Gastrocnemius medialis (tissue), 4 donors: ENCODE measurements at regions not wholly inside any gene's neighbourhood (a gene's known extent, or its start where the extent isn't known, plus 50 kb on each side); places are given as distances from the start of the nearest gene placed in this dataset.
A peak's percentile ranks its signal among the peaks of the same experiment; 100 is the strongest.

Experiments
- ATAC-seq, 2 donors: fragments of 150-250 bp; one replicate each; pipeline ENCODE4 v1.9.1; 2016
- DNase-seq, 2 donors: peaks; one replicate each; pipeline ENCODE4 v3.0.0-alpha.2; 2019
- H3K27ac ChIP-seq, 4 donors: fragments of 200-600 bp; sonication (generic); 1 replicate in 1 of 4; 2 replicates in 3 of 4; pipeline ENCODE4 v1.5.1; 2016 to 2018; ENCODE audit warnings: mild to moderate bottlenecking in 2 of 4, moderate library complexity in 1 of 4
- H3K27me3 ChIP-seq, 3 donors: fragments of 200-600 bp; sonication (generic) in 2 of 3; 1 replicate in 1 of 3; 2 replicates in 2 of 3; pipeline versions ENCODE4 v1.5.1 to v1.6.0; 2016 to 2019; ENCODE audit warnings: mild to moderate bottlenecking in 1 of 3, moderate library complexity in 1 of 3
- H3K36me3 ChIP-seq, 2 donors: fragments of 200-600 bp; sonication (generic) in 1 of 2; one replicate each; pipeline ENCODE4 v1.5.1; 2017 to 2018
- H3K4me1 ChIP-seq, 2 donors: fragments of 200-600 bp; sonication (generic) in 1 of 2; one replicate each; pipeline ENCODE4 v1.5.1; 2016 to 2017; ENCODE audit warnings: mild to moderate bottlenecking in 2 of 2
- H3K4me3 ChIP-seq, 4 donors: fragments of 200-600 bp; sonication (generic) in 3 of 4; 1 replicate in 1 of 4; 2 replicates in 3 of 4; pipeline ENCODE4 v1.5.1; 2016 to 2019; ENCODE audit warnings: mild to moderate bottlenecking in 2 of 4
- H3K9me3 ChIP-seq, 3 donors: fragments of 200-600 bp; sonication (generic) in 2 of 3; 1 replicate in 1 of 3; 2 replicates in 2 of 3; pipeline ENCODE4 v1.5.1; 2016 to 2019
- POLR2A ChIP-seq, 2 donors: fragments of 450-650 bp; IDR thresholded peaks; one replicate each; pipeline ENCODE4 v1.6.1; 2017; ENCODE audit warnings: antibody characterized with exemption in 2 of 2, mild to moderate bottlenecking in 2 of 2, moderate library complexity in 2 of 2
- in situ Hi-C, 4 donors: fragments of 200-750 bp; cut with MboI; loops; one replicate each; pipeline versions ENCODE4 v1.15.0 to v1.8.0; 2017; ENCODE audit warnings: low sequenced_read_pairs in 4 of 4
- intact Hi-C: fragments of 100-400 bp; cut with DNase I; formaldehyde crosslinking; loops from one replicate; pipeline ENCODE4 v1.15.1; 2023; ENCODE audit warnings: low total_unique reads
- TF ChIP-seq, protein P1 (sequence below), 5 experiments: fragments of 450-650 bp in 3 of 5; fragments of 200-600 bp in 2 of 5; sonication (generic) in 2 of 5; IDR thresholded peaks in 4 of 5; conservative IDR thresholded peaks in 1 of 5; 1 replicate in 4 of 5; 2 replicates in 1 of 5; pipeline ENCODE4 v1.5.1; 2016 to 2019; ENCODE audit warnings: antibody characterized with exemption in 5 of 5, mild to moderate bottlenecking in 3 of 5, moderate library complexity in 3 of 5

- no peak for DNase-seq
- intact Hi-C loops, result no loop called here
- H3K4me1 ChIP-seq, result no peaks in the 10 kb centered on the region
Observed at GRCh38 chr21:27803571-27803970, 836.7 kb upstream of the ADAMTS5 start.

GRCh38 chr21:27802816-27803475, 836.1 kb upstream of the ADAMTS5 start:
- Histone ChIP-seq H3K4me1 (no peaks in the 10 kb centered on the region), H3K27ac (no peak overlapping the region), H3K9me3 (no peaks in the 10 kb centered on the region), H3K4me3 (no peak overlapping the region), H3K36me3 (no peaks in the 10 kb centered on the region), H3K27me3 (no peaks in the 10 kb centered on the region)
- DNase-seq, result peak in 1 of 2 donors; percentile 15
- intact Hi-C loops (no loop called here), in situ Hi-C loops (no loop called here)
- no peak for ATAC-seq
- TF ChIP-seq, protein P1, sequence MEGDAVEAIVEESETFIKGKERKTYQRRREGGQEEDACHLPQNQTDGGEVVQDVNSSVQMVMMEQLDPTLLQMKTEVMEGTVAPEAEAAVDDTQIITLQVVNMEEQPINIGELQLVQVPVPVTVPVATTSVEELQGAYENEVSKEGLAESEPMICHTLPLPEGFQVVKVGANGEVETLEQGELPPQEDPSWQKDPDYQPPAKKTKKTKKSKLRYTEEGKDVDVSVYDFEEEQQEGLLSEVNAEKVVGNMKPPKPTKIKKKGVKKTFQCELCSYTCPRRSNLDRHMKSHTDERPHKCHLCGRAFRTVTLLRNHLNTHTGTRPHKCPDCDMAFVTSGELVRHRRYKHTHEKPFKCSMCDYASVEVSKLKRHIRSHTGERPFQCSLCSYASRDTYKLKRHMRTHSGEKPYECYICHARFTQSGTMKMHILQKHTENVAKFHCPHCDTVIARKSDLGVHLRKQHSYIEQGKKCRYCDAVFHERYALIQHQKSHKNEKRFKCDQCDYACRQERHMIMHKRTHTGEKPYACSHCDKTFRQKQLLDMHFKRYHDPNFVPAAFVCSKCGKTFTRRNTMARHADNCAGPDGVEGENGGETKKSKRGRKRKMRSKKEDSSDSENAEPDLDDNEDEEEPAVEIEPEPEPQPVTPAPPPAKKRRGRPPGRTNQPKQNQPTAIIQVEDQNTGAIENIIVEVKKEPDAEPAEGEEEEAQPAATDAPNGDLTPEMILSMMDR (IDR thresholded peaks at IDR 0.05 in 4 of 5, conservative IDR thresholded peaks at IDR 0.05 in 1 of 5), result peak in 4 of 5 experiments; percentile 14 to 52 (median 34)
- TF ChIP-seq POLR2A (IDR thresholded peaks at IDR 0.05), result no peak

More at GRCh38 chr21:27803571-27803970, 836.7 kb upstream of the ADAMTS5 start:
- no peak overlapping the region for H3K27ac ChIP-seq
- no peaks in the 10 kb centered on the region for H3K36me3 ChIP-seq
- TF ChIP-seq, protein P1 (IDR thresholded peaks at IDR 0.05 in 4 of 5, conservative IDR thresholded peaks at IDR 0.05 in 1 of 5), result no peak
- no peak for TF ChIP-seq POLR2A (IDR thresholded peaks at IDR 0.05)
- H3K9me3 ChIP-seq, result no peaks in the 10 kb centered on the region
- in situ Hi-C loops, result no loop called here
- H3K27me3 ChIP-seq, result no peaks in the 10 kb centered on the region
- no peak overlapping the region for H3K4me3 ChIP-seq
- no peak for ATAC-seq

GRCh38 chr21:27799861-27800260, 833.0 kb upstream of the ADAMTS5 start:
- Histone ChIP-seq H3K9me3 (no peaks in the 10 kb centered on the region), H3K4me1 (no peaks in the 10 kb centered on the region), H3K4me3 (no peak overlapping the region), H3K27me3 (no peaks in the 10 kb centered on the region), H3K27ac (no peak overlapping the region), H3K36me3 (no peaks in the 10 kb centered on the region)
- TF ChIP-seq, protein P1 (IDR thresholded peaks at IDR 0.05 in 4 of 5, conservative IDR thresholded peaks at IDR 0.05 in 1 of 5), result no peak
- no peak for TF ChIP-seq POLR2A (IDR thresholded peaks at IDR 0.05)
- in situ Hi-C loops (no loop called here), intact Hi-C loops (no loop called here)
- DNase-seq, result no peak
- no peak for ATAC-seq

DNA sequence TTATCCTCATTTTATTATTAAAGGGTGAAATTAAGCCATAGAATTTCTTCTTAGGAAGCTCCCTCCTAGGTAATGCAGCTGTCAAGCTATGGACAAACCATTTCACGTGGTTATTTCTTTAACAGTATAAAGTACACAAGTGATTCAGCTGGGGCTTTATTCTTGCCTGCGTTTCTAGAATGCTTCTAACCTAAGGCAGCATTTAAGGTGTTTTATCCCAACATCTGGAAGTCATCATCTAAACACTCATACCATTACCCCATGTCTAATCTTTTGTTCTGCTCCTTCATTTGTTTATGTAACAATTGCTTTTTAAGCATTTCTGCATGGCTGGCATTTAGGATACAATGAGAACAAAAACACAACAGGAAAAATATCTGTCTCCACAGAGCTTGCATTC, 829.2 kb upstream of the ADAMTS5 start:
- intact Hi-C loops, result no loop called here
- no peak for TF ChIP-seq POLR2A (IDR thresholded peaks at IDR 0.05)
- TF ChIP-seq, protein P1 (IDR thresholded peaks at IDR 0.05 in 4 of 5, conservative IDR thresholded peaks at IDR 0.05 in 1 of 5), result no peak
- Histone ChIP-seq H3K4me1 (no peaks in the 10 kb centered on the region), H3K9me3 (no peaks in the 10 kb centered on the region), H3K27ac (no peak overlapping the region), H3K36me3 (no peaks in the 10 kb centered on the region), H3K27me3 (no peaks in the 10 kb centered on the region), H3K4me3 (no peak overlapping the region)
- DNase-seq (no peak), ATAC-seq (no peak)
- in situ Hi-C loops, result no loop called here

GRCh38 chr21:27795418-27795817, 828.5 kb upstream of the ADAMTS5 start:
- in situ Hi-C loops (no loop called here), intact Hi-C loops (no loop called here)
- no peaks in the 10 kb centered on the region for H3K27me3 ChIP-seq
- DNase-seq (no peak), ATAC-seq (no peak)
- no peaks in the 10 kb centered on the region for H3K4me1 ChIP-seq
- H3K27ac ChIP-seq, result no peak overlapping the region
- no peak for TF ChIP-seq POLR2A (IDR thresholded peaks at IDR 0.05)
- TF ChIP-seq, protein P1 (IDR thresholded peaks at IDR 0.05 in 4 of 5, conservative IDR thresholded peaks at IDR 0.05 in 1 of 5), result no peak
- no peaks in the 10 kb centered on the region for H3K9me3 ChIP-seq
- no peak overlapping the region for H3K4me3 ChIP-seq
- H3K36me3 ChIP-seq, result no peaks in the 10 kb centered on the region
